Hepatocyte (in vitro differentiated cells): ENCODE measurements at regions not wholly inside any gene's neighbourhood (a gene's known extent, or its start where the extent isn't known, plus 50 kb on each side); places are given as distances from the start of the nearest gene placed in this dataset.

ENCODE experiments used
- CTCF ChIP-seq: fragments of 200-600 bp; sonication (generic); IDR thresholded peaks from 2 replicates; pipeline ENCODE4 v1.5.1; 2016; ENCODE audit warnings: antibody characterized with exemption, mild to moderate bottlenecking; ENCODE audit not compliant: poor library complexity
- EZH2 ChIP-seq: fragments of 200-600 bp; sonication (generic); IDR thresholded peaks from 2 replicates; pipeline ENCODE4 v1.6.1; 2016; ENCODE audit warnings: antibody characterized with exemption, mild to moderate bottlenecking, borderline replicate concordance
- EZH2phosphoT487 ChIP-seq: fragments of 200-600 bp; sonication (generic); IDR thresholded peaks from one replicate; pipeline ENCODE4 v1.6.1; 2018; ENCODE audit warnings: antibody characterized with exemption, mild to moderate bottlenecking, low read depth, moderate library complexity; ENCODE audit not compliant: unreplicated experiment, severe bottlenecking

- no peak for TF ChIP-seq CTCF
- TF ChIP-seq EZH2: no peak
- TF ChIP-seq EZH2phosphoT487: no peak
Observed at GRCh38 chr1:230008721-230009120, 58.3 kb upstream of the GALNT2 start.
